Fibroblast of lung (primary cell): ENCODE measurements at regions not wholly inside any gene's neighbourhood (a gene's known extent, or its start where the extent isn't known, plus 50 kb on each side); places are given as distances from the start of the nearest gene placed in this dataset.

Experiments used
- DNase-seq, 2 donors: peaks; one replicate each; pipeline versions ENCODE4 v3.0.0 to v3.0.0-alpha.2; 2010; ENCODE audit warnings: low read depth in 2 of 2
- H2AFZ ChIP-seq: 2 replicates; pipeline ENCODE4 v1.5.1; 2012; ENCODE audit warnings: low read length, control low read depth, inconsistent platforms
- H3K27ac ChIP-seq: 2 replicates; pipeline ENCODE4 v1.5.1; 2011; ENCODE audit warnings: low read length, control low read depth; ENCODE audit not compliant: insufficient read depth
- H3K27me3 ChIP-seq: 2 replicates; pipeline ENCODE4 v1.5.1; 2011; ENCODE audit warnings: mild to moderate bottlenecking, low read length; ENCODE audit not compliant: control insufficient read depth, insufficient read depth
- H3K36me3 ChIP-seq: 2 replicates; pipeline ENCODE4 v1.5.1; 2011; ENCODE audit warnings: low read length; ENCODE audit not compliant: control insufficient read depth, insufficient read depth
- H3K4me1 ChIP-seq: 2 replicates; pipeline ENCODE4 v1.5.1; 2011; ENCODE audit warnings: low read length; ENCODE audit not compliant: control insufficient read depth, insufficient read depth; ENCODE audit errors: extremely low read depth
- H3K4me2 ChIP-seq: 2 replicates; pipeline ENCODE4 v1.5.1; 2011; ENCODE audit warnings: low read length, control low read depth; ENCODE audit not compliant: insufficient read depth; ENCODE audit errors: extremely low read depth
- H3K4me3 ChIP-seq, 4 experiments: fragments of 200-600 bp in 1 of 4; sonication (generic) in 1 of 4; replicated peaks in 1 of 4; 2 replicates each; pipeline ENCODE4 v1.5.1; 2011 to 2016; ENCODE audit warnings: low read length in 4 of 4, low read depth in 3 of 4, mild to moderate bottlenecking in 3 of 4, control low read depth in 2 of 4, inconsistent platforms in 1 of 4, mixed read lengths in 1 of 4; ENCODE audit not compliant: insufficient read depth in 1 of 4; ENCODE audit errors: control extremely low read depth in 1 of 4
- H3K79me2 ChIP-seq: 2 replicates; pipeline ENCODE4 v1.5.1; 2012; ENCODE audit warnings: mild to moderate bottlenecking, low read length, inconsistent platforms; ENCODE audit not compliant: control insufficient read depth, insufficient read depth
- H3K9ac ChIP-seq: 2 replicates; pipeline ENCODE4 v1.5.1; 2011; ENCODE audit warnings: mild to moderate bottlenecking, low read length, control low read depth; ENCODE audit not compliant: insufficient read depth
- H3K9me3 ChIP-seq: 2 replicates; pipeline ENCODE4 v1.5.1; 2012; ENCODE audit warnings: low read depth, low read length; ENCODE audit not compliant: control insufficient read depth, insufficient read depth
- H4K20me1 ChIP-seq: 2 replicates; pipeline ENCODE4 v1.5.1; 2011; ENCODE audit warnings: low read length; ENCODE audit not compliant: control insufficient read depth, insufficient read depth; ENCODE audit errors: extremely low read depth
- EZH2 ChIP-seq: IDR thresholded peaks from 2 replicates; pipeline ENCODE4 v1.5.1; 2012; ENCODE audit warnings: low read length, control low read depth, mild to moderate bottlenecking; ENCODE audit errors: missing control alignments
- TF ChIP-seq, protein P1 (sequence below), 2 donors: IDR thresholded peaks in 1 of 2; conservative IDR thresholded peaks in 1 of 2; 1 replicate in 1 of 2; 2 replicates in 1 of 2; pipeline ENCODE4 v1.5.1; 2011 to 2012; ENCODE audit warnings: low read length in 2 of 2, control low read depth in 1 of 2, inconsistent platforms in 1 of 2, low read depth in 1 of 2, mild to moderate bottlenecking in 1 of 2

DNA sequence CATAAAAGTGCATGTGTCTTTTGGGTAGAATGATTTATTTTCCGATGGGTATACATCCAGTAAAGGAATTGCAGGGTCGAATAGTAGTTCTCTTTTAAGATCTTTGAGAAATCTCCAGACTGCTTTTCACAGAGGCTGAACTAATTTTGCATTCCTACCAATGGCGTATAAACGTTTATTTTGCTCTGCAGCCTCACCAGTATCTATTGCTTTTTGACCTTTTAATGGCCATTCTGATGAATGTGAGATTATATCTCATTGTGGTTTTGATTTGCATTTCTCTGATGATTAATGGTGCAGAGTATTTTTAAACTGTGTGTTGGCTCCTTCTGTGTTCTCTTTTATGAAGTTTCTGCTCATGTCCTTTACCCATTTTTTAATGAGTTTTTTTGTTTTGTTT is 1020.1 kb downstream of the NXPH1 start:
- Histone ChIP-seq H3K79me2 (no peaks in the 10 kb centered on the region), H3K27me3 (no peaks in the 10 kb centered on the region), H3K9ac (no peak overlapping the region), H3K4me1 (no peaks in the 10 kb centered on the region), H3K36me3 (no peaks in the 10 kb centered on the region), H2AFZ (no peak overlapping the region), H4K20me1 (no peaks in the 10 kb centered on the region), H3K4me3 (no peak overlapping the region), H3K27ac (no peak overlapping the region), H3K9me3 (no peaks in the 10 kb centered on the region), H3K4me2 (no peak overlapping the region)
- TF ChIP-seq EZH2, result no peak
- TF ChIP-seq, protein P1, sequence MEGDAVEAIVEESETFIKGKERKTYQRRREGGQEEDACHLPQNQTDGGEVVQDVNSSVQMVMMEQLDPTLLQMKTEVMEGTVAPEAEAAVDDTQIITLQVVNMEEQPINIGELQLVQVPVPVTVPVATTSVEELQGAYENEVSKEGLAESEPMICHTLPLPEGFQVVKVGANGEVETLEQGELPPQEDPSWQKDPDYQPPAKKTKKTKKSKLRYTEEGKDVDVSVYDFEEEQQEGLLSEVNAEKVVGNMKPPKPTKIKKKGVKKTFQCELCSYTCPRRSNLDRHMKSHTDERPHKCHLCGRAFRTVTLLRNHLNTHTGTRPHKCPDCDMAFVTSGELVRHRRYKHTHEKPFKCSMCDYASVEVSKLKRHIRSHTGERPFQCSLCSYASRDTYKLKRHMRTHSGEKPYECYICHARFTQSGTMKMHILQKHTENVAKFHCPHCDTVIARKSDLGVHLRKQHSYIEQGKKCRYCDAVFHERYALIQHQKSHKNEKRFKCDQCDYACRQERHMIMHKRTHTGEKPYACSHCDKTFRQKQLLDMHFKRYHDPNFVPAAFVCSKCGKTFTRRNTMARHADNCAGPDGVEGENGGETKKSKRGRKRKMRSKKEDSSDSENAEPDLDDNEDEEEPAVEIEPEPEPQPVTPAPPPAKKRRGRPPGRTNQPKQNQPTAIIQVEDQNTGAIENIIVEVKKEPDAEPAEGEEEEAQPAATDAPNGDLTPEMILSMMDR (conservative IDR thresholded peaks at IDR 0.05 in 1 of 2, IDR thresholded peaks at IDR 0.05 in 1 of 2; ENCODE audit: low read depth in 1 of 2, low read length in 2 of 2), result no peak
- DNase-seq, result peak in 1 of 2 donors; percentile 67

DNA sequence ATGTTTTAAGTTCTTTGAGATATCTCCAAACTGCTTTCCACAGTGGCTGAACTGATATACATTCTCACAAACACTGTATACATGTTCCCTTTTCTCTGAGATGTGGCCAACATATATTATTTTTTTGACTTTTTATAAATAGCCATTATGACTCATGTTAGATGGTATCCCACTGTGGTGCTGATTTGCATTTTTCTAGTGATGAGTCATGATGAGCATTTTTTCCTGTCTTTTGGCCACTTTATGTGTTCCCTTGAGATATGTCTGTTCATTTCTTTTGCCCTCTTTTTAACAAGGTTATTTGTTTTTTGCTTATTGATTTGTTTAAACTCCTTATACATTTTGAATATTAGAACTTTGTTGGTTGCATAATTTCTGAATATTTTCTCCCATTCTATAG is 1055.1 kb downstream of the NXPH1 start:
- H3K4me1 ChIP-seq, result no peaks in the 10 kb centered on the region
- no peak overlapping the region for H2AFZ ChIP-seq
- no peak overlapping the region for H3K4me3 ChIP-seq
- H3K4me2 ChIP-seq, result no peak overlapping the region
- H3K27ac ChIP-seq, result no peak overlapping the region
- H3K79me2 ChIP-seq, result no peaks in the 10 kb centered on the region
- peak; percentile 88 to 89 for DNase-seq
- H3K36me3 ChIP-seq, result no peaks in the 10 kb centered on the region
- TF ChIP-seq, protein P1 (conservative IDR thresholded peaks at IDR 0.05 in 1 of 2, IDR thresholded peaks at IDR 0.05 in 1 of 2; ENCODE audit: low read depth in 1 of 2, low read length in 2 of 2), result no peak
- TF ChIP-seq EZH2, result no peak
- no peaks in the 10 kb centered on the region for H4K20me1 ChIP-seq
- H3K27me3 ChIP-seq, result no peaks in the 10 kb centered on the region
- no peak overlapping the region for H3K9ac ChIP-seq
- H3K9me3 ChIP-seq, result no peaks in the 10 kb centered on the region

- no peak overlapping the region for H2AFZ ChIP-seq
Measured at GRCh38 chr7:9498303-9498702, 1064.9 kb downstream of the NXPH1 start.

More at GRCh38 chr7:9498303-9498702, 1064.9 kb downstream of the NXPH1 start:
- Histone ChIP-seq H3K79me2 (no peaks in the 10 kb centered on the region), H3K36me3 (no peaks in the 10 kb centered on the region), H3K9me3 (no peaks in the 10 kb centered on the region), H3K4me2 (no peak overlapping the region), H3K27me3 (no peaks in the 10 kb centered on the region), H3K9ac (no peak overlapping the region), H3K4me3 (no peak overlapping the region), H3K4me1 (no peaks in the 10 kb centered on the region), H4K20me1 (no peaks in the 10 kb centered on the region), H3K27ac (no peak overlapping the region)
- DNase-seq, result peak in 1 of 2 donors; percentile 2
- TF ChIP-seq EZH2, result no peak
- TF ChIP-seq, protein P1 (conservative IDR thresholded peaks at IDR 0.05 in 1 of 2, IDR thresholded peaks at IDR 0.05 in 1 of 2; ENCODE audit: low read depth in 1 of 2, low read length in 2 of 2), result no peak
